Stimulated activated CD8-positive, alpha-beta memory T cell treated with anti-CD3 and anti-CD28 coated beads, Interleukin-4, amount 100 ng/mL, for 48 hours (primary cell): ENCODE measurements at regions not wholly inside any gene's neighbourhood (a gene's known extent, or its start where the extent isn't known, plus 50 kb on each side); places are given as distances from the start of the nearest gene placed in this dataset.
"Not testable (repeated sequence)": the region's sequence is repeated elsewhere in the genome, so short reads cannot be mapped to it uniquely, and the experiment has no call there.

Source experiments
- DNase-seq: peaks from one replicate; pipeline ENCODE4 v3.0.0-alpha.2; 2020

- DNase-seq = no peak
Measured at GRCh38 chr9:103410059-103410458, 414.9 kb downstream of the CYLC2 start.

GRCh38 chr9:103427696-103428095, 432.6 kb downstream of the CYLC2 start:
- no peak for DNase-seq

DNA sequence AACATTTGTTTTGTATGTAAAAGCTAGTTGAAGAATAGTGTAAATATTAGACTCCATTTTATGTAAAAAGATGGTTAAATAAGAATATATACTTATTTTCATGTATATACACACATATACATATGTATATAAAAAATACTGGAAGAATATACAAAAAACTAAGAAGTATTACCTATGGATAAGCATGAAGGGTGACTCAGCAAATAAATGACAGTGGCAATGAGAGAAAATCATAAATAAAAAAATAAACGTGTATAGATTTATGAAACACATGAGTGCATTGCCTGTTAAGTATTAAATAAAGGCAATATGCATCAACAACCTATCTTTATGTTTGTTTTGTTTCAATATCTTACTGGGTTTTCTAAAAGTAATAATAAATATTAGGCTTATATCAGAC, 435.3 kb downstream of the CYLC2 start:
- no peak for DNase-seq

DNA sequence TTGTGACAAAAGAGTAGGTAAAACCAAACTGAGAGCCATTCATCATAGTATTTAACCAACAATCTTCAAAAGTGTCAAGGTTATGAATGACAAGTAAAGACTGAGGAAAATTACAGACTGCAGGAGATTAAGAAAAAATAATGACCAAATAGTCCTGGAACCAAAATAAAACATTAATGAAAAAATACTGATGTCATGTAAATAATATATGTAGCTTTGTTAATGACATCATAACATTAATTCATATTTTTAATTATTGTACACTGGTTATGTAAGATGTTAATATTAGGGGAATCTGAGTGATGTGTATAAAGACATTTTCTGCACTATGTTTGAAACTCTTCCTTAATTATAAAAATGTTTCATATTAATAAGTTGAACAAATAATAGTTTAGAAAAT, 436.7 kb downstream of the CYLC2 start:
- DNase-seq = no peak

- no peak for DNase-seq
Measured at GRCh38 chr9:103444176-103444575, 449.0 kb downstream of the CYLC2 start.

GRCh38 chr9:103458826-103459225, 463.7 kb downstream of the CYLC2 start:
- DNase-seq = no peak

GRCh38 chr9:103471241-103471640, 476.1 kb downstream of the CYLC2 start:
- no peak for DNase-seq

- DNase-seq = no peak
Measured at GRCh38 chr9:103474156-103474555, 479.0 kb downstream of the CYLC2 start.

DNA sequence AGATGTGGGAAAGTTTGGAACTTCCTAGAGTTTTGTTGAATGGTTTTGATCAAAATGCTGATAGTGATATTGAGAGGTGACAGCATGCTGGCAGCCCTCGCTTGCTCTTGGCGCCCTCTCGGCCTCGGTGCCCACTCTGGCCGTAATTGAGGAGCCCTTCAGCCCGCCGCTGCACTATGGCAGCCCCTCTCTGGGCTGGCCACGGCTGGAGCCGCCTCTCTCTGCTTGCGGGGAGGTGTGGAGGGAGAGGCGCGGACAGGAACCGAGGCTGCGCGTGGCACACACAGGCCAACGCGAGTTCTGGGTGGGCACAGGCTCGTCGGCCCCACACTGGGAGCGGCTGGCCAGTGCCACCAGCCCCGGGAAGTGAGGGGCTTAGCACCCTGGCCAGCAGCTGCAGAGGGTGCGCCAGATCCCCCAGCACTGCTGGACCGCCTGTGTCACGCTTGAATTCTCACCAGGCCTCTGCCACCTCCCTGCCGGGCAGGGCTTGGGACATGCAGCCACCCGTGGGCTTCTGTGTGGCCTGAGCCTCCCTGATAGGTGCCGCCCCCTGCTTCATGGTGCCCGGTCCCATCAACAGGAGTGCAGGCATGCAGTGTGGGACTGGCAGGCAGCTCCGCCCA, 488.5 kb downstream of the CYLC2 start:
- DNase-seq = no peak

DNA sequence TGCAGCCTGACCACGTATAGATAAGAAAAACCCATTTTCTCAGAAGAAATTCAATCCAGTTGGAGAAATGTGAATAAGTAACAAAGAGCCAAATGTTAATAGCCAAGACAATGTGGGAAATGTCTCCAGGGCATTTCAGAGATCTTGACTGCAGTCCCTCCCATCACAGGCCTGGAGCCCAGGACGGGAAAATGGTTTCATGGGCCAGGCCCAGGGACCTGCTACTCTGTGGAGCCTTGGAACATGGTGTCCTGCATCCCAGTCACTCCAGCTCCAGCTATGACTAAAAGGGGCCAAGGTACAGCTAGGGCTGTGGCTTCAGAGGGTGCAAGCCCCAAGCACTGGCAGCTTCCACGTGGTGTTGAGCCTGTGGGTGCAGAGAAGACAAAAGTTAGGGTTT, 490.0 kb downstream of the CYLC2 start:
- DNase-seq = no peak

GRCh38 chr9:103514767-103515166, 519.6 kb downstream of the CYLC2 start:
- DNase-seq = no peak

- DNase-seq = no peak
Measured at GRCh38 chr9:103522409-103522808, 527.3 kb downstream of the CYLC2 start.

GRCh38 chr9:103530934-103531333, 535.8 kb downstream of the CYLC2 start:
- DNase-seq = no peak

DNA sequence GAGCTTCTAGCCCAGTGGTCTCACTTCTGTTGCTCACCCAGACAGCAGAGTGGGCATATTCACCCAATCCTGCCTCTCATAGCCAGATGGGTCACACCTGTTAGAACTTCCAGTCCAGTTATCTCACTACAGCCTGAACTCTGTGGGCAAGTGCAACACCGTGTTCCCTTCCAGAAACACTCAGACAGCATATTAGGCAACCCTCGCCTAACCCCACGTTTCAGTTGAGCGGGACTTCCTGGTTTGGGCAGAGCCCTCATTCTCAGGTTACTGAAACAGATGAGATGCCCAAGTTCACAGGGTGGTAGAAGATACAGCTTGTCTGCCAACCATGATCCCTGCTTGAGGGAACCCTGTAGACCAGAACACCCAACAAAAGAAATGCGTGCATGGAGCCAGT, 538.2 kb downstream of the CYLC2 start:
- DNase-seq = no peak

GRCh38 chr9:103537426-103537825, 542.3 kb downstream of the CYLC2 start:
- no peak for DNase-seq

- no peak for DNase-seq
Measured at GRCh38 chr9:103545260-103545659, 548.8 kb upstream of the SMC2 start.

- no peak for DNase-seq
Measured at GRCh38 chr9:103552712-103553111, 541.4 kb upstream of the SMC2 start.

- no peak for DNase-seq
Measured at GRCh38 chr9:103574056-103574455, 520.1 kb upstream of the SMC2 start.

DNA sequence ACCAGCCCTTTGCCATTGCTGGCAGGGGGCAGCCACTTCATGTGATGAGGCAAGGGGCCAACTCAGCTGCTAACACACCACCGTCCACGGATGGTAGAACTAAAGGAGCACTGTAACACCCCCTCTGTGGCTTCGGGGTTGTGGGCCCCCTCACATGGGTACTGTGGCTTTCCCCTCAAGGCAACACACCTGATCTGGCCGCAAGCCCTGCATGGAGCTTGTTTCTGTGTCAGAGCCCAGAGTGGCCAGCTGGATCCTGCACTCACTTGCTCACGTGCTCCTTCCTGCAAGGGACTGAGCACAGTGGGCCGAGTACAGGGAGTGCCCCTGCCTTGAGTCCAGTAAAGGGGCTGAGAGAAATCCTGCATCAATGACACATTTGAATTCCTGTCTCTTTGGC, 507.4 kb upstream of the SMC2 start:
- DNase-seq = no peak

GRCh38 chr9:103601287-103601686, 492.8 kb upstream of the SMC2 start:
- DNase-seq = no peak

- DNase-seq = not testable (repeated sequence)
Measured at GRCh38 chr9:103611950-103612349, 482.2 kb upstream of the SMC2 start.

GRCh38 chr9:103615994-103616393, 478.1 kb upstream of the SMC2 start:
- no peak for DNase-seq

DNA sequence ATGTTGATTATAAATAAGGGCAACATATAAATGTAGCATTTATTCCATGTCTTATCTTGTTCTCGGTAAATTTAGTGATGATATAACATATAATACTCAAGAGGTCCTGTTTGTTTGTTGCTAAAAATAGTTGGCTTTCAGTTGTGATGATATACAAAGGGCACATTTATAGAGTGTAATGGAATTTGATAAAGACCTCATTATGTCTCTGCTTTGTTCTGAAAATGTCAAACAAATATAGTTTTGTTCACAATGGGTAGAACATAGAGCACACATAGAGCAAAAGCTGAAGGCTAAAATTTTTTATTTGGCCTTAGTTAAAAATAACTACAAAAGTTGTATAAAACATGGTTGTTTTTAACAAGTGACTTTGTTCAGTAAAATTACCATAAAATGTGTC, 477.1 kb upstream of the SMC2 start:
- no peak for DNase-seq

DNA sequence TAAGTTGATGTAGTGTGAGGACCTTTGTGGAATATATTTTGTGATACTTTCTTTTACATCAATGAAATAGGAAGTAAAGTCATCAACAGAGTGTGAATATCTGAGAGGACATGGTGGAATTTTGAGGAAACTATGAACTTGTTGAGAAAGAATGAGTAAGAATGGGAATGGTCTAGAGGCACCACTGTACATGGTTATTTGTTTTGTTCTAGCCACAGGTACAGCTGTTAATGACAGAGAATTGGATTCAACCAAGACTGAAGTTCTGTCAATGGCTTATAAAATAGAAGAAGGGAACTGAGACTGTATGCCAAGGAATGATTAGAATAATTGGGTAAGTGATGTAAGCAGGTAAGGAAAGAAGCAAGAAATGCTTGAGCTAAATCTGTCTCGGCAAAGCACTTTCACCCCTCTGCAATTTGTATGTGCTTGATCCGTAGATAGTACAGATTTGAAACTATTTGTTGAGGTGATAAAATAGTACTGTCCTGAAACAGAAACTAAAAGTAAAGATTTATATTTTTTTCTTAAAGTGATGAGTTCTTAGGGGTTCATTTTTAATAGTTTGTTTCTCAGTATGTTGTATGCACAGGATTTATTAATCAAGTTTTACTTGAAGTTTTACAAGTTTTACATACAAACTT, 468.8 kb upstream of the SMC2 start:
- no peak for DNase-seq

- no peak for DNase-seq
Measured at GRCh38 chr9:103627731-103628130, 466.4 kb upstream of the SMC2 start.
